Tibial nerve (tissue), 4 donors: ENCODE measurements at regions not wholly inside any gene's neighbourhood (a gene's known extent, or its start where the extent isn't known, plus 50 kb on each side); places are given as distances from the start of the nearest gene placed in this dataset.

Experiments used
- DNase-seq, 2 donors: peaks; one replicate each; pipeline ENCODE4 v3.0.0-alpha.2; 2019; ENCODE audit warnings: low spot score in 2 of 2
- H3K27ac ChIP-seq, 4 donors: fragments of 200-600 bp; sonication (generic) in 3 of 4; one replicate each; pipeline ENCODE4 v1.5.1; 2017 to 2019; ENCODE audit warnings: mild to moderate bottlenecking in 1 of 4
- H3K27me3 ChIP-seq, 2 donors: fragments of 200-600 bp; sonication (generic) in 1 of 2; one replicate each; pipeline versions ENCODE4 v1.5.1 to v1.6.0; 2017 to 2019
- H3K36me3 ChIP-seq, 3 donors: fragments of 200-600 bp; sonication (generic); one replicate each; pipeline ENCODE4 v1.5.1; 2018 to 2019
- H3K4me1 ChIP-seq, 4 donors: fragments of 200-600 bp; sonication (generic) in 3 of 4; one replicate each; pipeline ENCODE4 v1.5.1; 2017 to 2019
- H3K4me3 ChIP-seq, 4 donors: fragments of 200-600 bp; sonication (generic) in 3 of 4; one replicate each; pipeline ENCODE4 v1.5.1; 2017 to 2019; ENCODE audit warnings: mild to moderate bottlenecking in 1 of 4, moderate library complexity in 1 of 4
- H3K9me3 ChIP-seq, 4 donors: fragments of 200-600 bp; sonication (generic) in 3 of 4; one replicate each; pipeline ENCODE4 v1.5.1; 2017 to 2019
- CTCF ChIP-seq, 5 experiments: fragments of 200-600 bp in 3 of 5; fragments of 450-650 bp in 2 of 5; sonication (generic) in 3 of 5; IDR thresholded peaks; one replicate each; pipeline ENCODE4 v1.5.1; 2016 to 2019; ENCODE audit warnings: antibody characterized with exemption in 5 of 5, mild to moderate bottlenecking in 3 of 5, moderate library complexity in 2 of 5
- EP300 ChIP-seq, 2 donors: sonication (generic); formaldehyde crosslinking; IDR thresholded peaks; one replicate each; pipeline ENCODE4 v1.6.1; 2017; ENCODE audit warnings: antibody characterized with exemption in 2 of 2, mild to moderate bottlenecking in 1 of 2
- POLR2A ChIP-seq, 2 donors: fragments of 450-650 bp; IDR thresholded peaks; one replicate each; pipeline ENCODE4 v1.6.1; 2017; ENCODE audit warnings: antibody characterized with exemption in 2 of 2, mild to moderate bottlenecking in 2 of 2, moderate library complexity in 2 of 2
- WGBS, 2 donors: methylation state at CpG; one replicate each; pipeline ENCODE4 v1.1.5; 2018; 5-methylcytosine and 5-hydroxymethylcytosine counted together

DNA sequence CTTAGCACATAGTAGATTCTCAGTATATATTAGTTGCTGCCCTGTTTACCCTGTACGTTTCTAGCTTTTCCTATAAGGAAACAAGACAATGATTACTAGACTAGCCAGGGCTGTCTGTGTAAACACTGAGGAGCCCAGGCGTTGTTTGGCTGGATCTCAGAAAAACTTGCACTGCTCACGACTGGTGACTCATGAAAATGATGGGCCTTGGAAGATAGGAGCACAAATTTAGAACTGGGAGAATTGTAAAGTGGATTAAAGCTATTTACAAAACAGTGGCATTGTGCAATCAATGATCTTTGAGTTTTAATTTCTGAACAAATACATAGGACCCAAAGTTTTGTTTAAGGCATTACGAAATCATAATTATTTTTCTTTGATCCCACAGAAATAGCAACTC is 276.9 kb downstream of the FAM76B start:
- H3K36me3 ChIP-seq = no peaks in the 10 kb centered on the region
- H3K4me1 ChIP-seq = peaks cover 0 to 28% (median 0%) of the 10 kb centered on the region in 4 donors
- no peaks in the 10 kb centered on the region for H3K27me3 ChIP-seq
- peak; percentile 26 to 69 for DNase-seq
- H3K4me3 ChIP-seq = no peak overlapping the region
- TF ChIP-seq POLR2A (IDR thresholded peaks at IDR 0.05) (no peak), EP300 (IDR thresholded peaks at IDR 0.05) (peak in 1 of 2 donors; percentile 29), CTCF (IDR thresholded peaks at IDR 0.05) (no peak)
- H3K9me3 ChIP-seq = no peaks in the 10 kb centered on the region
- 26 to 36% methylated on average over 4 of the region's 4 CpGs for WGBS, 2 donors
- H3K27ac ChIP-seq = peak overlapping the region in 2 of 4 donors; percentile 42 to 54

DNA sequence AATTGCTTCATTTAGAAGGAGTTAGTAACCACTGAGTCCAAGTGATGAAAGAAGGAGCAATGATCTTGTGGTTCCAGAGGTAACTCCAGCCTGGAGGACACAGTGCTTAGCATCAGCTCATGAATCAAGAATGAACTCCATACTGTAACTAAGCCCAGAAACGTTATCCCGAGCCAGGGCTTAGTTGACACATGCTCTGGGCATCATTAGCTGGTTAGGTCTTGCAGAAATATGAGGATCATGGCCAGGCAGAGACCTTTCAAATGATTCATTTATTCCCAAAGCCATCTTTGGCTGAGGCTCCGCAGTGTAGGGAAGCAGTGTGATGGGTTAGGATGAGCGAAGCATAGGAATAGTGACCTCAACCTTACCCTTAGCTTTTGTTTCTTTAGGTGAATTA is 277.4 kb downstream of the FAM76B start:
- Histone ChIP-seq H3K9me3 (no peaks in the 10 kb centered on the region), H3K27ac (peak overlapping the region in 1 of 4 donors; percentile 54), H3K4me3 (no peak overlapping the region), H3K4me1 (peaks cover 0 to 28% (median 0%) of the 10 kb centered on the region in 4 donors), H3K36me3 (no peaks in the 10 kb centered on the region), H3K27me3 (no peaks in the 10 kb centered on the region)
- no peak for TF ChIP-seq POLR2A (IDR thresholded peaks at IDR 0.05)
- peak in 1 of 2 donors; percentile 49 for TF ChIP-seq EP300 (IDR thresholded peaks at IDR 0.05)
- TF ChIP-seq CTCF (IDR thresholded peaks at IDR 0.05) = no peak
- peak in 1 of 2 donors; percentile 38 for DNase-seq
- 65 to 67% methylated on average over 4 of the region's 4 CpGs for WGBS, 2 donors

GRCh38 chr11:95508219-95508890 is 277.4 kb upstream of the SESN3 start:
- TF ChIP-seq CTCF (IDR thresholded peaks at IDR 0.05) = no peak
- peak in 1 of 2 donors; percentile 48 for TF ChIP-seq EP300 (IDR thresholded peaks at IDR 0.05)
- Histone ChIP-seq H3K9me3 (no peaks in the 10 kb centered on the region), H3K4me3 (no peak overlapping the region), H3K27me3 (no peaks in the 10 kb centered on the region), H3K27ac (peak overlapping the region in 2 of 4 donors; percentile 46 to 61), H3K4me1 (peaks cover 0 to 17% (median 0%) of the 10 kb centered on the region in 4 donors), H3K36me3 (no peaks in the 10 kb centered on the region)
- peak; percentile 30 to 40 for DNase-seq
- WGBS, 2 donors = 59 to 71% methylated on average over 7 of the region's 7 CpGs

DNA sequence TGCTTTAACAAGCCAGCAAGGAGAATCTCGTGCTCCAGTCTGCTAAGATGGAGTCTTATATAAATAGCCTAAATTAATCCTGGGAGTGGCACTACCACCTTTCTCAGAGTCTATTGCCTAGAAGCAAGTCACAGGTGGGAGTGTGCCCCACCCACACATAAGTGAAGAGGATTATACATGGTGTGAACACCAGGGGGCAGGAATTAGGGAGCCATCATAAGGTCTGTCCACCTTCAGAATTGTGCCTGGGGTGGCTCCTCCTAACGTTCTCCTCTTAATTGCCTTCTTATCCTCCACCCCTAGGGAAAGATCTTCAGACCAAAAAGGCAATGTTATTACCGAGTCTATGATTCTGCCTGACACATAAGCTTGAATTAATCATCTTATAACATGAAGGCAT is 276.8 kb upstream of the SESN3 start:
- no peak for DNase-seq

More for the DNA sequence above, 276.8 kb upstream of the SESN3 start:
- TF ChIP-seq EP300 (IDR thresholded peaks at IDR 0.05) = no peak
- no peak for TF ChIP-seq CTCF (IDR thresholded peaks at IDR 0.05)
- no peak for TF ChIP-seq POLR2A (IDR thresholded peaks at IDR 0.05)
- H3K27me3 ChIP-seq = no peaks in the 10 kb centered on the region
- no peaks in the 10 kb centered on the region for H3K9me3 ChIP-seq
- H3K4me3 ChIP-seq = no peak overlapping the region
- 56 to 73% methylated on average over 3 of the region's 3 CpGs for WGBS, 2 donors
- H3K36me3 ChIP-seq = no peaks in the 10 kb centered on the region
- peaks cover 0 to 11% (median 0%) of the 10 kb centered on the region in 4 donors for H3K4me1 ChIP-seq
- H3K27ac ChIP-seq = peak overlapping the region in 2 of 4 donors; percentile 46 to 61
